ENCODE measurements at regions not wholly inside any gene's neighbourhood (a gene's known extent, or its start where the extent isn't known, plus 50 kb on each side); places are given as distances from the start of the nearest gene placed in this dataset.

- Histone ChIP-seq H3K4me3 (no peak overlapping the region), H3K4me1 (replicated peaks in 1 of 2) (no peaks in the 10 kb centered on the region), H3K27ac (no peak overlapping the region), H3K9me3 (replicated peaks in 1 of 3) (no peaks in the 10 kb centered on the region), H3K36me3 (replicated peaks in 1 of 2) (no peaks in the 10 kb centered on the region), H3K27me3 (peaks cover 4% of the 10 kb centered on the region)
- intact Hi-C loops (cut with DNase I): no loop called here
- DNase-seq: no peak
- 59 to 70% (median 62%) methylated on average over 3 of the region's 3 CpGs for WGBS, 4 donors
- TF ChIP-seq POLR2A (IDR thresholded peaks at IDR 0.05): no peak
- TF ChIP-seq, protein P1, sequence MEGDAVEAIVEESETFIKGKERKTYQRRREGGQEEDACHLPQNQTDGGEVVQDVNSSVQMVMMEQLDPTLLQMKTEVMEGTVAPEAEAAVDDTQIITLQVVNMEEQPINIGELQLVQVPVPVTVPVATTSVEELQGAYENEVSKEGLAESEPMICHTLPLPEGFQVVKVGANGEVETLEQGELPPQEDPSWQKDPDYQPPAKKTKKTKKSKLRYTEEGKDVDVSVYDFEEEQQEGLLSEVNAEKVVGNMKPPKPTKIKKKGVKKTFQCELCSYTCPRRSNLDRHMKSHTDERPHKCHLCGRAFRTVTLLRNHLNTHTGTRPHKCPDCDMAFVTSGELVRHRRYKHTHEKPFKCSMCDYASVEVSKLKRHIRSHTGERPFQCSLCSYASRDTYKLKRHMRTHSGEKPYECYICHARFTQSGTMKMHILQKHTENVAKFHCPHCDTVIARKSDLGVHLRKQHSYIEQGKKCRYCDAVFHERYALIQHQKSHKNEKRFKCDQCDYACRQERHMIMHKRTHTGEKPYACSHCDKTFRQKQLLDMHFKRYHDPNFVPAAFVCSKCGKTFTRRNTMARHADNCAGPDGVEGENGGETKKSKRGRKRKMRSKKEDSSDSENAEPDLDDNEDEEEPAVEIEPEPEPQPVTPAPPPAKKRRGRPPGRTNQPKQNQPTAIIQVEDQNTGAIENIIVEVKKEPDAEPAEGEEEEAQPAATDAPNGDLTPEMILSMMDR (IDR thresholded peaks at IDR 0.05): no peak
Measured at GRCh38 chr22:22408269-22408668, 100.3 kb downstream of the ZNF280B start.

- Histone ChIP-seq H3K27ac (no peak overlapping the region), H3K4me3 (no peak overlapping the region), H3K4me1 (replicated peaks in 1 of 2) (no peaks in the 10 kb centered on the region), H3K27me3 (peaks cover 4% of the 10 kb centered on the region), H3K36me3 (replicated peaks in 1 of 2) (no peaks in the 10 kb centered on the region), H3K9me3 (replicated peaks in 1 of 3) (no peaks in the 10 kb centered on the region)
- 43 to 53% (median 45%) methylated on average over 10 to 14 of the region's 14 CpGs for WGBS, 4 donors
- DNase-seq: peak in 6 of 7 donors; percentile 26 to 64 (median 52)
- intact Hi-C loops (cut with DNase I): no loop called here
- TF ChIP-seq POLR2A (IDR thresholded peaks at IDR 0.05): no peak
- TF ChIP-seq, protein P1 (IDR thresholded peaks at IDR 0.05): peak; percentile 38 to 54 (median 48)
Measured at GRCh38 chr22:22408731-22409696, 99.5 kb downstream of the ZNF280B start.

DNA sequence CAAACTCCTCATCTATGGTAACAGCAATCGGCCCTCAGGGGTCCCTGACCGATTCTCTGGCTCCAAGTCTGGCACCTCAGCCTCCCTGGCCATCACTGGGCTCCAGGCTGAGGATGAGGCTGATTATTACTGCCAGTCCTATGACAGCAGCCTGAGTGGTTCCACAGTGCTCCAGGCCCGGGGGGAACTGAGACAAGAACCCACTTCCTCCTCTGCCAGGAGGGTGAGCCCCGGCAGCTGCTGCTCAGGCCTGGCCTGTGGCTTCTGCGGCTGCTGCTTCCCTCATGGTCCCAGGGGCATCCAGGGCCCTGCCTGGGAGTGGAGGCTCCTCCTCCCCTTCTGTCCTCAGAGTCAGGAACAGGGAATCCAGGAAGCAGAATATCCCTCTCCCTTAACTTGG, 98.4 kb downstream of the ZNF280B start:
- Histone ChIP-seq H3K4me1 (replicated peaks in 1 of 2) (no peaks in the 10 kb centered on the region), H3K27me3 (peaks cover 5% of the 10 kb centered on the region), H3K36me3 (replicated peaks in 1 of 2) (no peaks in the 10 kb centered on the region), H3K9me3 (replicated peaks in 1 of 3) (no peaks in the 10 kb centered on the region), H3K4me3 (no peak overlapping the region), H3K27ac (no peak overlapping the region)
- TF ChIP-seq, protein P1 (IDR thresholded peaks at IDR 0.05): no peak
- TF ChIP-seq POLR2A (IDR thresholded peaks at IDR 0.05): no peak
- peak in 1 of 7 donors; percentile 6 for DNase-seq
- intact Hi-C loops (cut with DNase I): no loop called here
- WGBS, 4 donors: 30 to 43% (median 42%) methylated on average over 2 to 5 of the region's 5 CpGs; no CpG with 5 or more reads in 1 of the 4 donors

- Histone ChIP-seq H3K27ac (no peak overlapping the region), H3K27me3 (peaks cover 11% of the 10 kb centered on the region), H3K9me3 (replicated peaks in 1 of 3) (no peaks in the 10 kb centered on the region), H3K4me1 (replicated peaks in 1 of 2) (no peaks in the 10 kb centered on the region), H3K4me3 (no peak overlapping the region), H3K36me3 (replicated peaks in 1 of 2) (no peaks in the 10 kb centered on the region)
- whole genome bisulfite sequencing, 4 donors: 65 to 78% (median 71%) methylated on average over 3 of the region's 3 CpGs
- intact Hi-C loops (cut with DNase I): no loop called here
- DNase-seq: no peak
- no peak for TF ChIP-seq POLR2A (IDR thresholded peaks at IDR 0.05)
- TF ChIP-seq, protein P1 (IDR thresholded peaks at IDR 0.05): no peak
Measured at GRCh38 chr22:22410677-22411076, 97.9 kb downstream of the ZNF280B start.

Measured in adrenal gland (tissue), 9 donors.